Liver (tissue), 8 donors: ENCODE measurements at regions not wholly inside any gene's neighbourhood (a gene's known extent, or its start where the extent isn't known, plus 50 kb on each side); places are given as distances from the start of the nearest gene placed in this dataset.

Experiments
- DNase-seq: peaks from one replicate; pipeline ENCODE4 v3.0.0-alpha.2; 2017; ENCODE audit warnings: low spot score
- H3K27ac ChIP-seq, 2 donors: one replicate each; pipeline ENCODE4 v1.7.0; 2013; ENCODE audit warnings: inconsistent platforms in 2 of 2, low read length in 2 of 2, control low read depth in 1 of 2, low read depth in 1 of 2, mild to moderate bottlenecking in 1 of 2
- H3K27me3 ChIP-seq, 4 donors: one replicate each; pipeline versions ENCODE4 v1.6.1 to v1.7.0; 2013; ENCODE audit warnings: low read length in 3 of 4, inconsistent platforms in 1 of 4, mild to moderate bottlenecking in 1 of 4, moderate library complexity in 1 of 4; ENCODE audit not compliant: control insufficient read depth in 4 of 4, insufficient read depth in 4 of 4
- H3K36me3 ChIP-seq, 4 donors: one replicate each; pipeline versions ENCODE4 v1.6.1 to v1.7.0; 2013; ENCODE audit warnings: low read length in 3 of 4, mild to moderate bottlenecking in 3 of 4, low read depth in 1 of 4, moderate library complexity in 1 of 4; ENCODE audit not compliant: control insufficient read depth in 4 of 4, insufficient read depth in 3 of 4
- H3K4me1 ChIP-seq, 4 donors: one replicate each; pipeline versions ENCODE4 v1.6.1 to v1.7.0; 2013; ENCODE audit warnings: low read length in 3 of 4, mild to moderate bottlenecking in 3 of 4, moderate library complexity in 1 of 4; ENCODE audit not compliant: control insufficient read depth in 4 of 4, insufficient read depth in 4 of 4
- H3K4me3 ChIP-seq, 3 donors: one replicate each; pipeline versions ENCODE4 v1.6.1 to v1.7.0; 2013; ENCODE audit warnings: low read length in 3 of 3, control low read depth in 1 of 3, low read depth in 1 of 3, mild to moderate bottlenecking in 1 of 3
- H3K9ac ChIP-seq, 2 donors: one replicate each; pipeline ENCODE4 v1.7.0; 2013; ENCODE audit warnings: low read length in 2 of 2, mild to moderate bottlenecking in 2 of 2, moderate library complexity in 2 of 2, control low read depth in 1 of 2, low read depth in 1 of 2
- H3K9me3 ChIP-seq, 4 donors: one replicate each; pipeline versions ENCODE4 v1.6.1 to v1.7.0; 2013; ENCODE audit warnings: low read length in 3 of 4; ENCODE audit not compliant: control insufficient read depth in 4 of 4
- EGR1 ChIP-seq, 2 donors: IDR thresholded peaks; 2 replicates each; pipeline ENCODE4 v1.6.1; 2016 to 2018; ENCODE audit warnings: antibody characterized with exemption in 2 of 2, low read depth in 2 of 2
- FOXA1 ChIP-seq: IDR thresholded peaks from 2 replicates; pipeline ENCODE4 v1.6.1; 2016; ENCODE audit warnings: antibody characterized with exemption
- FOXA2 ChIP-seq: IDR thresholded peaks from 2 replicates; pipeline ENCODE4 v1.6.1; 2016; ENCODE audit warnings: antibody characterized with exemption
- GABPA ChIP-seq, 2 donors: IDR thresholded peaks in 1 of 2; conservative IDR thresholded peaks in 1 of 2; 2 replicates each; pipeline ENCODE4 v1.6.1; 2016; ENCODE audit warnings: antibody characterized with exemption in 2 of 2, mild to moderate bottlenecking in 1 of 2, moderate library complexity in 1 of 2
- HNF4A ChIP-seq, 2 donors: conservative IDR thresholded peaks; 2 replicates each; pipeline ENCODE4 v1.6.1; 2016; ENCODE audit warnings: antibody characterized with exemption in 2 of 2, mild to moderate bottlenecking in 2 of 2
- HNF4G ChIP-seq: IDR thresholded peaks from 2 replicates; pipeline ENCODE4 v1.6.1; 2016; ENCODE audit warnings: antibody characterized with exemption
- JUND ChIP-seq, 2 donors: IDR thresholded peaks; 2 replicates each; pipeline ENCODE4 v1.6.1; 2016; ENCODE audit warnings: antibody characterized with exemption in 2 of 2
- NR2F2 ChIP-seq: IDR thresholded peaks from 2 replicates; pipeline ENCODE4 v1.6.1; 2016; ENCODE audit warnings: antibody characterized with exemption
- RAD21 ChIP-seq, 2 donors: IDR thresholded peaks; 2 replicates each; pipeline ENCODE4 v1.6.1; 2016; ENCODE audit warnings: antibody characterized with exemption in 2 of 2, mild to moderate bottlenecking in 2 of 2
- RXRA ChIP-seq, 2 donors: IDR thresholded peaks; 2 replicates each; pipeline ENCODE4 v1.6.1; 2017 to 2018; ENCODE audit warnings: antibody characterized with exemption in 2 of 2, mild to moderate bottlenecking in 1 of 2
- SP1 ChIP-seq: IDR thresholded peaks from 2 replicates; pipeline ENCODE4 v1.6.1; 2018; ENCODE audit warnings: antibody characterized with exemption, mild to moderate bottlenecking
- TAF1 ChIP-seq: conservative IDR thresholded peaks from 2 replicates; pipeline ENCODE4 v1.6.1; 2016; ENCODE audit warnings: antibody characterized with exemption, mild to moderate bottlenecking
- YY1 ChIP-seq: IDR thresholded peaks from 2 replicates; pipeline ENCODE4 v1.6.1; 2016; ENCODE audit warnings: antibody characterized with exemption, mild to moderate bottlenecking
- WGBS: extraction: QIAGEN DNeasy Blood & Tissue Kit; methylation state at CpG from one replicate; pipeline ENCODE4 v1.1.7; 2013; 5-methylcytosine and 5-hydroxymethylcytosine counted together
- TF ChIP-seq, protein P1 (sequence below): IDR thresholded peaks from 2 replicates; pipeline ENCODE4 v1.6.1; 2016; ENCODE audit warnings: antibody characterized with exemption
- TF ChIP-seq, protein P2 (sequence below): IDR thresholded peaks from 2 replicates; pipeline ENCODE4 v1.6.1; 2016; ENCODE audit warnings: antibody characterized with exemption
- TF ChIP-seq, protein P3 (sequence below): IDR thresholded peaks from 2 replicates; pipeline ENCODE4 v1.6.1; 2016; ENCODE audit warnings: antibody characterized with exemption, mild to moderate bottlenecking
- TF ChIP-seq, protein P4 (sequence below): fragments of 150-350 bp; IDR thresholded peaks from 2 replicates; pipeline ENCODE4 v1.5.1; 2017; ENCODE audit warnings: improper control_type of control experiment, low read depth, low read length; ENCODE audit not compliant: missing input control
- TF ChIP-seq, protein P5 (sequence below): IDR thresholded peaks from 2 replicates; pipeline ENCODE4 v1.6.1; 2016; ENCODE audit warnings: antibody characterized with exemption
- donor health status: healthy.
- donor health status: healthy.
- donor health status: healthy.
- donor health status: healthy.
- donor health status: healthy.

DNA sequence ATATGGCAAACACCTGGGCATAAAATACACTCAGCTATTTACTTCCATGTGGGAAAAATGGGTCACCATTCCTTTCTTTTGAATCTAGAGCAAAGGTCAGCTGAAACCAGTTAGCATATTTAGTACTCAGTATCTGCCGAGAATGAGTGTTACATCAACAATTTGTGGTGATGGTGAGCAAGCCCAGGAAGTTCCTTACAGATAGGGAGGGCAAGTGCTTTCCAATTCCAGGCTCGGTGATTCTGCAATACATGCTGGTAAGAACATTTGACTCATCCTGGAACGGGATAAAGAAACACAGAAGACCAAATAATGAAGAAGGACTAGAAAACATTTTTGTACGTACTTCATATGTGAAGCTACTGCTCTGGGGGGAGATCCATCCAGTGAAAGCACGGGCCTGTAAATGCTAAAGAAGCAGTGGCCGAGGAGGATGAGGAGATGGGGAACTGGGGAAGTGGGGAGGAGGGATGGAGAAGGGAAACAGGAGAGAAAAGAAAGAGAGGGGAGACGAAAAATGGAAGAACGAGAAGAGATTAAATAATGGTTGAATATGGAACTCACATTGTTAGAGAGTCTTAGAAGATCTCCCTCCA, 251.9 kb downstream of the TTC32 start:
- Histone ChIP-seq H3K9ac (no peak overlapping the region), H3K27ac (no peak overlapping the region), H3K27me3 (no peaks in the 10 kb centered on the region), H3K36me3 (no peaks in the 10 kb centered on the region), H3K9me3 (no peaks in the 10 kb centered on the region), H3K4me1 (no peaks in the 10 kb centered on the region), H3K4me3 (no peak overlapping the region)
- WGBS, result 81% methylated on average over 8 of the region's 8 CpGs
- DNase-seq, result no peak
- TF ChIP-seq EGR1 (IDR thresholded peaks at IDR 0.05; ENCODE audit: low read depth in 2 of 2) (no peak), FOXA2 (no peak), TAF1 (no peak), FOXA1 (no peak), HNF4A (conservative IDR thresholded peaks at IDR 0.05) (no peak), GABPA (IDR thresholded peaks at IDR 0.05 in 1 of 2, conservative IDR thresholded peaks at IDR 0.05 in 1 of 2) (no peak), RXRA (IDR thresholded peaks at IDR 0.05) (no peak), YY1 (no peak), NR2F2 (no peak), SP1 (no peak), RAD21 (IDR thresholded peaks at IDR 0.05) (no peak), HNF4G (no peak), JUND (IDR thresholded peaks at IDR 0.05) (no peak)
- TF ChIP-seq, protein P1, sequence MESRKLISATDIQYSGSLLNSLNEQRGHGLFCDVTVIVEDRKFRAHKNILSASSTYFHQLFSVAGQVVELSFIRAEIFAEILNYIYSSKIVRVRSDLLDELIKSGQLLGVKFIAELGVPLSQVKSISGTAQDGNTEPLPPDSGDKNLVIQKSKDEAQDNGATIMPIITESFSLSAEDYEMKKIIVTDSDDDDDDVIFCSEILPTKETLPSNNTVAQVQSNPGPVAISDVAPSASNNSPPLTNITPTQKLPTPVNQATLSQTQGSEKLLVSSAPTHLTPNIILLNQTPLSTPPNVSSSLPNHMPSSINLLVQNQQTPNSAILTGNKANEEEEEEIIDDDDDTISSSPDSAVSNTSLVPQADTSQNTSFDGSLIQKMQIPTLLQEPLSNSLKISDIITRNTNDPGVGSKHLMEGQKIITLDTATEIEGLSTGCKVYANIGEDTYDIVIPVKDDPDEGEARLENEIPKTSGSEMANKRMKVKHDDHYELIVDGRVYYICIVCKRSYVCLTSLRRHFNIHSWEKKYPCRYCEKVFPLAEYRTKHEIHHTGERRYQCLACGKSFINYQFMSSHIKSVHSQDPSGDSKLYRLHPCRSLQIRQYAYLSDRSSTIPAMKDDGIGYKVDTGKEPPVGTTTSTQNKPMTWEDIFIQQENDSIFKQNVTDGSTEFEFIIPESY, result no peak
- TF ChIP-seq, protein P2, sequence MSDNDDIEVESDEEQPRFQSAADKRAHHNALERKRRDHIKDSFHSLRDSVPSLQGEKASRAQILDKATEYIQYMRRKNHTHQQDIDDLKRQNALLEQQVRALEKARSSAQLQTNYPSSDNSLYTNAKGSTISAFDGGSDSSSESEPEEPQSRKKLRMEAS, result no peak
- TF ChIP-seq, protein P3, sequence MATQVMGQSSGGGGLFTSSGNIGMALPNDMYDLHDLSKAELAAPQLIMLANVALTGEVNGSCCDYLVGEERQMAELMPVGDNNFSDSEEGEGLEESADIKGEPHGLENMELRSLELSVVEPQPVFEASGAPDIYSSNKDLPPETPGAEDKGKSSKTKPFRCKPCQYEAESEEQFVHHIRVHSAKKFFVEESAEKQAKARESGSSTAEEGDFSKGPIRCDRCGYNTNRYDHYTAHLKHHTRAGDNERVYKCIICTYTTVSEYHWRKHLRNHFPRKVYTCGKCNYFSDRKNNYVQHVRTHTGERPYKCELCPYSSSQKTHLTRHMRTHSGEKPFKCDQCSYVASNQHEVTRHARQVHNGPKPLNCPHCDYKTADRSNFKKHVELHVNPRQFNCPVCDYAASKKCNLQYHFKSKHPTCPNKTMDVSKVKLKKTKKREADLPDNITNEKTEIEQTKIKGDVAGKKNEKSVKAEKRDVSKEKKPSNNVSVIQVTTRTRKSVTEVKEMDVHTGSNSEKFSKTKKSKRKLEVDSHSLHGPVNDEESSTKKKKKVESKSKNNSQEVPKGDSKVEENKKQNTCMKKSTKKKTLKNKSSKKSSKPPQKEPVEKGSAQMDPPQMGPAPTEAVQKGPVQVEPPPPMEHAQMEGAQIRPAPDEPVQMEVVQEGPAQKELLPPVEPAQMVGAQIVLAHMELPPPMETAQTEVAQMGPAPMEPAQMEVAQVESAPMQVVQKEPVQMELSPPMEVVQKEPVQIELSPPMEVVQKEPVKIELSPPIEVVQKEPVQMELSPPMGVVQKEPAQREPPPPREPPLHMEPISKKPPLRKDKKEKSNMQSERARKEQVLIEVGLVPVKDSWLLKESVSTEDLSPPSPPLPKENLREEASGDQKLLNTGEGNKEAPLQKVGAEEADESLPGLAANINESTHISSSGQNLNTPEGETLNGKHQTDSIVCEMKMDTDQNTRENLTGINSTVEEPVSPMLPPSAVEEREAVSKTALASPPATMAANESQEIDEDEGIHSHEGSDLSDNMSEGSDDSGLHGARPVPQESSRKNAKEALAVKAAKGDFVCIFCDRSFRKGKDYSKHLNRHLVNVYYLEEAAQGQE, result no peak
- TF ChIP-seq, protein P4, sequence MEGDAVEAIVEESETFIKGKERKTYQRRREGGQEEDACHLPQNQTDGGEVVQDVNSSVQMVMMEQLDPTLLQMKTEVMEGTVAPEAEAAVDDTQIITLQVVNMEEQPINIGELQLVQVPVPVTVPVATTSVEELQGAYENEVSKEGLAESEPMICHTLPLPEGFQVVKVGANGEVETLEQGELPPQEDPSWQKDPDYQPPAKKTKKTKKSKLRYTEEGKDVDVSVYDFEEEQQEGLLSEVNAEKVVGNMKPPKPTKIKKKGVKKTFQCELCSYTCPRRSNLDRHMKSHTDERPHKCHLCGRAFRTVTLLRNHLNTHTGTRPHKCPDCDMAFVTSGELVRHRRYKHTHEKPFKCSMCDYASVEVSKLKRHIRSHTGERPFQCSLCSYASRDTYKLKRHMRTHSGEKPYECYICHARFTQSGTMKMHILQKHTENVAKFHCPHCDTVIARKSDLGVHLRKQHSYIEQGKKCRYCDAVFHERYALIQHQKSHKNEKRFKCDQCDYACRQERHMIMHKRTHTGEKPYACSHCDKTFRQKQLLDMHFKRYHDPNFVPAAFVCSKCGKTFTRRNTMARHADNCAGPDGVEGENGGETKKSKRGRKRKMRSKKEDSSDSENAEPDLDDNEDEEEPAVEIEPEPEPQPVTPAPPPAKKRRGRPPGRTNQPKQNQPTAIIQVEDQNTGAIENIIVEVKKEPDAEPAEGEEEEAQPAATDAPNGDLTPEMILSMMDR, result no peak
- TF ChIP-seq, protein P5, sequence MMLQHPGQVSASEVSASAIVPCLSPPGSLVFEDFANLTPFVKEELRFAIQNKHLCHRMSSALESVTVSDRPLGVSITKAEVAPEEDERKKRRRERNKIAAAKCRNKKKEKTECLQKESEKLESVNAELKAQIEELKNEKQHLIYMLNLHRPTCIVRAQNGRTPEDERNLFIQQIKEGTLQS, result no peak
